ENCODE measurements at regions not wholly inside any gene's neighbourhood (a gene's known extent, or its start where the extent isn't known, plus 50 kb on each side); places are given as distances from the start of the nearest gene placed in this dataset.

DNA sequence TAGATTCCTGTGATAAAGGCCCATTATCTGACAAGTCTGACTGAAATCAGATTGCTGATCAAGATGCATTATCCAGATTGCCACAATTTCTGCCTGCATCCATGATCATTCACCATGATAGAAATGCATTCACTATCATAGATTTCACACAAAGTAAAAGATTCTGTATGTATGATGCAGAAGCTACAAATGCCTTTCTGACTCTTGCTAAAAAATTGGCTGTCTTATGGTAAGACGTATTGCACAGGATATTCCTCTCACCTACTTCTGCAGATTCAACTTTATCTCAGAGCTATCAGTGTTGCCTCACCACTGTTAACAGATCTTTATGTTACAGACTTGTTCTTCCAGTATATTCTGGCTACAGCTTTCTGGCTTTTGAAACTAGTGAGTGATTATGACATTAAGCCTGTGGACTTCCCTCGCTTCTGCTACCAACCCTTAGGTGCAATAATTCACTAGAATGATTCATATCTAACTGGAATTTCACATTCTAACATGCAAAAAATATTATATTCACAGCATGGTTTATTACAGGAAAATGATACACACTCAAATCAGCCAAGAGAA, 955.3 kb downstream of the EPHA3 start:
- TF ChIP-seq, protein P1, sequence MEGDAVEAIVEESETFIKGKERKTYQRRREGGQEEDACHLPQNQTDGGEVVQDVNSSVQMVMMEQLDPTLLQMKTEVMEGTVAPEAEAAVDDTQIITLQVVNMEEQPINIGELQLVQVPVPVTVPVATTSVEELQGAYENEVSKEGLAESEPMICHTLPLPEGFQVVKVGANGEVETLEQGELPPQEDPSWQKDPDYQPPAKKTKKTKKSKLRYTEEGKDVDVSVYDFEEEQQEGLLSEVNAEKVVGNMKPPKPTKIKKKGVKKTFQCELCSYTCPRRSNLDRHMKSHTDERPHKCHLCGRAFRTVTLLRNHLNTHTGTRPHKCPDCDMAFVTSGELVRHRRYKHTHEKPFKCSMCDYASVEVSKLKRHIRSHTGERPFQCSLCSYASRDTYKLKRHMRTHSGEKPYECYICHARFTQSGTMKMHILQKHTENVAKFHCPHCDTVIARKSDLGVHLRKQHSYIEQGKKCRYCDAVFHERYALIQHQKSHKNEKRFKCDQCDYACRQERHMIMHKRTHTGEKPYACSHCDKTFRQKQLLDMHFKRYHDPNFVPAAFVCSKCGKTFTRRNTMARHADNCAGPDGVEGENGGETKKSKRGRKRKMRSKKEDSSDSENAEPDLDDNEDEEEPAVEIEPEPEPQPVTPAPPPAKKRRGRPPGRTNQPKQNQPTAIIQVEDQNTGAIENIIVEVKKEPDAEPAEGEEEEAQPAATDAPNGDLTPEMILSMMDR (IDR thresholded peaks at IDR 0.05) = no peak
- TF ChIP-seq POLR2A (IDR thresholded peaks at IDR 0.05) = no peak
